H1 (cell line): ENCODE measurements at regions not wholly inside any gene's neighbourhood (a gene's known extent, or its start where the extent isn't known, plus 50 kb on each side); places are given as distances from the start of the nearest gene placed in this dataset.

Experiments
- RAD21 ChIP-seq, 2 experiments: IDR thresholded peaks in 1 of 2; conservative IDR thresholded peaks in 1 of 2; 2 replicates each; pipeline ENCODE4 v1.6.1; 2011; ENCODE audit warnings: low read depth in 2 of 2, low read length in 2 of 2, improper control_type of control experiment in 1 of 2, inconsistent platforms in 1 of 2, mild to moderate bottlenecking in 1 of 2, moderate library complexity in 1 of 2
- SIN3A ChIP-seq, 2 experiments: IDR thresholded peaks in 1 of 2; conservative IDR thresholded peaks in 1 of 2; 2 replicates each; pipeline ENCODE4 v1.6.1; 2011 to 2012; ENCODE audit warnings: low read length in 2 of 2, improper control_type of control experiment in 1 of 2, low read depth in 1 of 2, mild to moderate bottlenecking in 1 of 2

DNA sequence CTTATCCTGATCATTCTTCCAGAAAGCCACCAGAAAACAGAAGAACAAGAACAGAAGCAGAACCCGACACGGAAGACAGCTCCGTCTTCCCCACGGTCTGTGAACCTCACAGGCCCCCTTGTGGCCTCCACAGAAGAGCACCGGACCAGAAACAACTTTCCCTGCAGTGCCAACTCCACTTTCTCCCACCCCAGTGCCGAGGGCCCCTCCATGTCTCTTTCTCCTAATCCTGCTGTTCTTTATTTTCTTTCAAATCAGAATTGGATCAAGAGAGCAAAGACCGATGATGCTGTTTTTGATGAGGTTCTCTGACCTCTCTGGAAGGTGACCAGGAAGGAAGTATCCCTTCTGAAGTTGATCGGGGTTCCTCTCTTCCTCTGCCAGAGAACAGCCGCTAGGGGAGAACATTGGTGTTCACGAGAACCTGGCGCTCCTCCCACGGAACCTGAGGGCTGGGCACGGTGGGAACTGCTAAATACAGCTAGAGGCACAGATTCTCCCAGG, 58.9 kb upstream of the CTTNBP2NL start (continued):
- TF ChIP-seq RAD21 (IDR thresholded peaks at IDR 0.05 in 1 of 2, conservative IDR thresholded peaks at IDR 0.05 in 1 of 2; ENCODE audit: low read depth in 2 of 2, low read length in 2 of 2) (peak; percentile 76 to 85), SIN3A (conservative IDR thresholded peaks at IDR 0.05 in 1 of 2, IDR thresholded peaks at IDR 0.05 in 1 of 2; ENCODE audit: low read depth in 1 of 2, low read length in 2 of 2) (no peak)
